Parathyroid adenoma (tissue), 2 donors: ENCODE measurements at regions not wholly inside any gene's neighbourhood (a gene's known extent, or its start where the extent isn't known, plus 50 kb on each side); places are given as distances from the start of the nearest gene placed in this dataset.
"Not testable (repeated sequence)": the region's sequence is repeated elsewhere in the genome, so short reads cannot be mapped to it uniquely, and the experiment has no call there.

ENCODE experiments used
- H2AFZ ChIP-seq: fragments of 300-600 bp; sonication (generic); one replicate; pipeline ENCODE4 v1.7.0; 2017; ENCODE audit warnings: antibody characterized with exemption, mild to moderate bottlenecking
- H3K27ac ChIP-seq: fragments of 300-600 bp; sonication (generic); one replicate; pipeline ENCODE4 v1.7.0; 2017
- H3K27me3 ChIP-seq: fragments of 300-600 bp; sonication (generic); one replicate; pipeline ENCODE4 v1.7.0; 2017; ENCODE audit warnings: low read length; ENCODE audit not compliant: control insufficient read depth, insufficient read depth
- H3K36me3 ChIP-seq: fragments of 300-600 bp; sonication (generic); one replicate; pipeline ENCODE4 v1.7.0; 2017; ENCODE audit warnings: low read length; ENCODE audit not compliant: control insufficient read depth, insufficient read depth
- H3K4me1 ChIP-seq: fragments of 300-600 bp; sonication (generic); one replicate; pipeline ENCODE4 v1.7.0; 2017; ENCODE audit warnings: control low read depth
- H3K4me2 ChIP-seq: fragments of 300-600 bp; sonication (generic); one replicate; pipeline ENCODE4 v1.7.0; 2017; ENCODE audit warnings: low read length
- H3K4me3 ChIP-seq: fragments of 300-600 bp; sonication (generic); one replicate; pipeline ENCODE4 v1.7.0; 2017; ENCODE audit warnings: low read depth, low read length
- H3K79me2 ChIP-seq: fragments of 300-600 bp; sonication (generic); one replicate; pipeline ENCODE4 v1.7.0; 2017; ENCODE audit warnings: control low read depth
- H3K9ac ChIP-seq: fragments of 300-600 bp; sonication (generic); one replicate; pipeline ENCODE4 v1.7.0; 2017; ENCODE audit warnings: mild to moderate bottlenecking
- H3K9me3 ChIP-seq: fragments of 300-600 bp; sonication (generic); one replicate; pipeline ENCODE4 v1.7.0; 2017; ENCODE audit warnings: low read length; ENCODE audit not compliant: control insufficient read depth
- CTCF ChIP-seq: fragments of 300-600 bp; sonication (generic); IDR thresholded peaks from one replicate; pipeline ENCODE4 v1.7.0; 2017; ENCODE audit warnings: antibody characterized with exemption, mild to moderate bottlenecking
- donor health status: primary hyperparathyroidism.

DNA sequence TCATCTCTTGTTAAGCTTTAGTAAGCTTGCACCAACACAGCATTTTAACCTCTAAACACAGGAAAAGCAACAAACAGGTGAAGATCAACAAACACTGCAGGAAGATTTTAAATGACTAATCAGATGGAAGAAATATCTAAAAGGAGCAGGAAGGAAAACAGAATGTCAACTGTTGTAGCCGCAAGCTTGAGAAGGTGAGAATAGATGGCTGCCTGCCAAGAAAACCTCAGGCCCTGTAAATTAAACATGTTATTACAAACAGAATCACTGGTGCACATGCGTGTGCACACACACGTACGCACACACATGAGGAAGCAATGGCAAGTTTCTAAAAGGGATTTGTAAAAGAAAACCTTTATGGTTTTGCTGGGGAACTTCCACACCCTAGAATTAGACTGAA, 257.8 kb upstream of the GALNT5 start:
- Histone ChIP-seq H3K9me3 (no peaks in the 10 kb centered on the region), H3K4me3 (no peak overlapping the region), H3K4me2 (no peak overlapping the region), H3K79me2 (no peaks in the 10 kb centered on the region), H3K36me3 (no peaks in the 10 kb centered on the region), H3K4me1 (no peaks in the 10 kb centered on the region), H3K27ac (no peak overlapping the region), H3K27me3 (no peaks in the 10 kb centered on the region), H2AFZ (no peak overlapping the region), H3K9ac (no peak overlapping the region)
- TF ChIP-seq CTCF = no peak

GRCh38 chr2:157004789-157005188, 252.7 kb upstream of the GALNT5 start:
- no peak overlapping the region for H3K4me2 ChIP-seq

GRCh38 chr2:157015015-157015575, 242.4 kb upstream of the GALNT5 start:
- Histone ChIP-seq H3K79me2 (no peaks in the 10 kb centered on the region), H3K27ac (no peak overlapping the region), H3K4me1 (no peaks in the 10 kb centered on the region), H3K27me3 (no peaks in the 10 kb centered on the region), H2AFZ (no peak overlapping the region), H3K4me2 (no peak overlapping the region), H3K9me3 (no peaks in the 10 kb centered on the region), H3K4me3 (no peak overlapping the region), H3K9ac (no peak overlapping the region), H3K36me3 (no peaks in the 10 kb centered on the region)
- no peak for TF ChIP-seq CTCF

More at GRCh38 chr2:157004789-157005188, 252.7 kb upstream of the GALNT5 start:
- no peak for TF ChIP-seq CTCF
- Histone ChIP-seq H3K27ac (no peak overlapping the region), H3K9ac (no peak overlapping the region), H3K9me3 (no peaks in the 10 kb centered on the region), H3K36me3 (no peaks in the 10 kb centered on the region), H3K27me3 (no peaks in the 10 kb centered on the region), H2AFZ (no peak overlapping the region), H3K4me3 (no peak overlapping the region), H3K4me1 (no peaks in the 10 kb centered on the region), H3K79me2 (no peaks in the 10 kb centered on the region)

DNA sequence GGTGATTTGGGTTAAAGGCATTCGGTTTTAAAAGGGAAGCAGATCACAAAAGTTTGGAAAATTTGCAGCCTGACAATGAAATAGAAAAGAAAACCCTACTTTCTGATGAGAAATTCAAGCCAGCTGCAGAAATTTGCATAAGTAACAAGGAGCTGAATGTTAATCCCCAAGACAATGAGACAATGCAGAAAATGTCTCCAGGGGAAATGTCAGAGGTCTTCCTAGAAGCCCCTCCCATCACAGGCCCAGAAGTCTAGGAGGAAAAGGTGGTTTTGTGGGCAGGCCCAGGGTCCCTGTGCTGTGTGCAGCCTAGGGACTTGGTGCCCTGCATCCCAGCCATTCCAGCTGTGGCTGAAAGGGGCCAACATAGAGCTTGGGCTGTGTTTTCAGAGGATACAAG, 234.2 kb upstream of the GALNT5 start:
- H3K36me3 ChIP-seq, H3K27ac ChIP-seq, H3K4me3 ChIP-seq, H3K4me1 ChIP-seq, H3K9ac ChIP-seq, H3K79me2 ChIP-seq, H2AFZ ChIP-seq, H3K4me2 ChIP-seq, H3K27me3 ChIP-seq, H3K9me3 ChIP-seq: not testable (repeated sequence)

- Histone ChIP-seq H3K36me3 (no peaks in the 10 kb centered on the region), H3K9me3 (no peaks in the 10 kb centered on the region), H3K79me2 (no peaks in the 10 kb centered on the region), H3K4me3 (no peak overlapping the region), H2AFZ (no peak overlapping the region), H3K27ac (no peak overlapping the region), H3K4me2 (no peak overlapping the region), H3K9ac (no peak overlapping the region), H3K27me3 (no peaks in the 10 kb centered on the region), H3K4me1 (no peaks in the 10 kb centered on the region)
- TF ChIP-seq CTCF = no peak
Measured at GRCh38 chr2:157024129-157024528, 233.4 kb upstream of the GALNT5 start.
